ENCODE measurements at regions not wholly inside any gene's neighbourhood (a gene's known extent, or its start where the extent isn't known, plus 50 kb on each side); places are given as distances from the start of the nearest gene placed in this dataset.

GRCh38 chr16:5903832-5904231, 806.2 kb upstream of the EEF2KMT start:
- Mint-ChIP-seq H3K4me3 (no peak overlapping the region), H3K36me3 (no peaks in the 10 kb centered on the region), H3K27ac (no peak overlapping the region), H3K9me3 (no peaks in the 10 kb centered on the region), H3K4me1 (no peaks in the 10 kb centered on the region), H3K27me3 (ENCODE audit: low read depth) (peaks cover 6% of the 10 kb centered on the region)
- no peak for DNase-seq (ENCODE audit: low spot score in 2 of 2, unreplicated experiment in 2 of 2)
- TF ChIP-seq, protein P1, sequence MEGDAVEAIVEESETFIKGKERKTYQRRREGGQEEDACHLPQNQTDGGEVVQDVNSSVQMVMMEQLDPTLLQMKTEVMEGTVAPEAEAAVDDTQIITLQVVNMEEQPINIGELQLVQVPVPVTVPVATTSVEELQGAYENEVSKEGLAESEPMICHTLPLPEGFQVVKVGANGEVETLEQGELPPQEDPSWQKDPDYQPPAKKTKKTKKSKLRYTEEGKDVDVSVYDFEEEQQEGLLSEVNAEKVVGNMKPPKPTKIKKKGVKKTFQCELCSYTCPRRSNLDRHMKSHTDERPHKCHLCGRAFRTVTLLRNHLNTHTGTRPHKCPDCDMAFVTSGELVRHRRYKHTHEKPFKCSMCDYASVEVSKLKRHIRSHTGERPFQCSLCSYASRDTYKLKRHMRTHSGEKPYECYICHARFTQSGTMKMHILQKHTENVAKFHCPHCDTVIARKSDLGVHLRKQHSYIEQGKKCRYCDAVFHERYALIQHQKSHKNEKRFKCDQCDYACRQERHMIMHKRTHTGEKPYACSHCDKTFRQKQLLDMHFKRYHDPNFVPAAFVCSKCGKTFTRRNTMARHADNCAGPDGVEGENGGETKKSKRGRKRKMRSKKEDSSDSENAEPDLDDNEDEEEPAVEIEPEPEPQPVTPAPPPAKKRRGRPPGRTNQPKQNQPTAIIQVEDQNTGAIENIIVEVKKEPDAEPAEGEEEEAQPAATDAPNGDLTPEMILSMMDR (IDR thresholded peaks at IDR 0.05; ENCODE audit: unreplicated experiment), result no peak

GRCh38 chr16:5903153-5903552, 805.6 kb upstream of the EEF2KMT start:
- DNase-seq (ENCODE audit: low spot score in 2 of 2, unreplicated experiment in 2 of 2), result no peak
- Mint-ChIP-seq H3K27me3 (ENCODE audit: low read depth) (peaks cover 6% of the 10 kb centered on the region), H3K9me3 (no peaks in the 10 kb centered on the region), H3K27ac (no peak overlapping the region), H3K4me3 (no peak overlapping the region), H3K4me1 (no peaks in the 10 kb centered on the region), H3K36me3 (no peaks in the 10 kb centered on the region)
- TF ChIP-seq, protein P1 (IDR thresholded peaks at IDR 0.05; ENCODE audit: unreplicated experiment), result no peak

- Mint-ChIP-seq H3K9me3 (no peaks in the 10 kb centered on the region), H3K4me1 (no peaks in the 10 kb centered on the region), H3K36me3 (no peaks in the 10 kb centered on the region), H3K27me3 (ENCODE audit: low read depth) (peaks cover 6% of the 10 kb centered on the region), H3K27ac (no peak overlapping the region), H3K4me3 (no peak overlapping the region)
- TF ChIP-seq, protein P1 (IDR thresholded peaks at IDR 0.05; ENCODE audit: unreplicated experiment), result no peak
- no peak for DNase-seq (ENCODE audit: low spot score in 2 of 2, unreplicated experiment in 2 of 2)
Measured at GRCh38 chr16:5900046-5900445, 802.5 kb upstream of the EEF2KMT start.

DNA sequence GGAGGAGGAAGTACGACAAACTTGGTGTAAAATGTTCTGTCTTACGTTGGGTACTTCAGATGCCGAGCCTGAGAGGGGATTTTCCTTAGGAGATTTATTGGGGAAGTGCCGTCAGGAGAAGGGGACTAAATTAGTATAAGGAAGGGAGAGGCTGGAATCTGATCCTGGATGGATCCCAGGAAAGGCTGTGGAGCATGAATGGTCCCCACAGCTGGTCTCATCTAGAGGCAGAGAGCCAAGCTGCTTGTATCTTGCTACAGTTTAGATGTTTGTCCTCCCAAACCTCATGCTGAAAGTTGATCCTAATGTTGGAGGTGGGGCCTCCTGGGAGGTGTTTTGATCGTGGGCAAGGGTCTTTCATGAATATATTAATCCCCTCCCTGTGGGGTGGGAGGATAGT, 798.4 kb upstream of the EEF2KMT start:
- Mint-ChIP-seq H3K27ac (no peak overlapping the region), H3K36me3 (no peaks in the 10 kb centered on the region), H3K4me3 (no peak overlapping the region), H3K9me3 (no peaks in the 10 kb centered on the region), H3K4me1 (no peaks in the 10 kb centered on the region), H3K27me3 (ENCODE audit: low read depth) (peaks cover 6% of the 10 kb centered on the region)
- TF ChIP-seq, protein P1 (IDR thresholded peaks at IDR 0.05; ENCODE audit: unreplicated experiment), result no peak
- DNase-seq (ENCODE audit: low spot score in 2 of 2, unreplicated experiment in 2 of 2), result no peak

DNA sequence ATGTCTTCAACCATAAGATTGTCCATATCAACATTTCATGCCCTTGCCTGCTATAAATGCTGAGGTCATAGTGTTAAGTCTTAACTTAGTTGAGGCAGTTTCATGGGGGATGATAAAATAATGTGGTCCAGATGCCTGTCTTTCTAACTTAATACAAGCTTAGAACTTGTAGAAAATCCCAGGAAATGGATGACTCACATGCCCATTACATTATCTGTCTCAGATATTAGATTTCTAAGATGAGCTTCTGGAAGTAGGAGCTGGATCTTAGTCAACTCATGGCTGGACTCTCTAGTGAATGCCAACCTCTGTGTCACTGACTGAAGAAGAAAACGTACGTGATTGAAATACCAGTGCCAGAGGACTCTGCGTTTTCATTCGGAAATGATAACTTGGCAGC, 797.5 kb upstream of the EEF2KMT start:
- DNase-seq (ENCODE audit: low spot score in 2 of 2, unreplicated experiment in 2 of 2), result no peak
- peaks cover 1% of the 10 kb centered on the region for H3K27me3 Mint-ChIP-seq (ENCODE audit: low read depth)
- H3K4me3 Mint-ChIP-seq, result no peak overlapping the region
- TF ChIP-seq, protein P1 (IDR thresholded peaks at IDR 0.05; ENCODE audit: unreplicated experiment), result no peak
- H3K36me3 Mint-ChIP-seq, result no peaks in the 10 kb centered on the region
- H3K4me1 Mint-ChIP-seq, result no peaks in the 10 kb centered on the region
- H3K27ac Mint-ChIP-seq, result no peak overlapping the region
- H3K9me3 Mint-ChIP-seq, result no peaks in the 10 kb centered on the region

GRCh38 chr16:5891296-5891695, 793.7 kb upstream of the EEF2KMT start:
- no peak for DNase-seq (ENCODE audit: low spot score in 2 of 2, unreplicated experiment in 2 of 2)
- TF ChIP-seq, protein P1 (IDR thresholded peaks at IDR 0.05; ENCODE audit: unreplicated experiment), result no peak
- H3K4me1 Mint-ChIP-seq, result no peaks in the 10 kb centered on the region
- H3K27ac Mint-ChIP-seq, result no peak overlapping the region
- no peaks in the 10 kb centered on the region for H3K36me3 Mint-ChIP-seq
- H3K9me3 Mint-ChIP-seq, result no peaks in the 10 kb centered on the region
- H3K27me3 Mint-ChIP-seq (ENCODE audit: low read depth), result peaks cover 3% of the 10 kb centered on the region
- H3K4me3 Mint-ChIP-seq, result no peak overlapping the region
